Esophagus muscularis mucosa (tissue), 3 donors: ENCODE measurements at regions not wholly inside any gene's neighbourhood (a gene's known extent, or its start where the extent isn't known, plus 50 kb on each side); places are given as distances from the start of the nearest gene placed in this dataset.

Experiments used
- CTCF ChIP-seq, 3 experiments: fragments of 200-600 bp in 2 of 3; fragments of 450-650 bp in 1 of 3; sonication (generic) in 2 of 3; IDR thresholded peaks; one replicate each; pipeline ENCODE4 v1.5.1; 2017 to 2019; ENCODE audit warnings: antibody characterized with exemption in 3 of 3, mild to moderate bottlenecking in 2 of 3, moderate library complexity in 1 of 3
- POLR2AphosphoS5 ChIP-seq, 2 donors: sonication (generic); formaldehyde crosslinking; IDR thresholded peaks; one replicate each; pipeline ENCODE4 v1.6.1; 2017; ENCODE audit warnings: antibody characterized with exemption in 2 of 2

GRCh38 chr2:193783681-193784080 is 1588.9 kb upstream of the TMEFF2 start:
- TF ChIP-seq POLR2AphosphoS5 (IDR thresholded peaks at IDR 0.05) = no peak
- no peak for TF ChIP-seq CTCF (IDR thresholded peaks at IDR 0.05)
